ENCODE measurements at regions not wholly inside any gene's neighbourhood (a gene's known extent, or its start where the extent isn't known, plus 50 kb on each side); places are given as distances from the start of the nearest gene placed in this dataset.

GRCh38 chr20:53891306-53891894, 179.0 kb downstream of the BCAS1 start:
- no peak for TF ChIP-seq CTCF (IDR thresholded peaks at IDR 0.05; ENCODE audit: insufficient read depth, low read depth, low read length, missing control alignments)
- H3K4me3 ChIP-seq (ENCODE audit: low read length) = no peak overlapping the region
- no peak for DNase-seq (ENCODE audit: low read depth)

GRCh38 chr20:53890443-53891305, 179.7 kb downstream of the BCAS1 start:
- TF ChIP-seq CTCF (IDR thresholded peaks at IDR 0.05; ENCODE audit: insufficient read depth, low read depth, low read length, missing control alignments) = no peak
- DNase-seq (ENCODE audit: low read depth) = peak; percentile 50
- H3K4me3 ChIP-seq (ENCODE audit: low read length) = no peak overlapping the region

- H3K4me3 ChIP-seq (ENCODE audit: low read length) = no peak overlapping the region
- DNase-seq (ENCODE audit: low read depth) = no peak
- no peak for TF ChIP-seq CTCF (IDR thresholded peaks at IDR 0.05; ENCODE audit: insufficient read depth, low read depth, low read length, missing control alignments)
These were observed 180.8 kb downstream of the BCAS1 start for GRCh38 chr20:53889411-53890148.

GRCh38 chr20:53888951-53889350, 181.4 kb downstream of the BCAS1 start:
- no peak overlapping the region for H3K4me3 ChIP-seq (ENCODE audit: low read length)
- no peak for TF ChIP-seq CTCF (IDR thresholded peaks at IDR 0.05; ENCODE audit: insufficient read depth, low read depth, low read length, missing control alignments)
- no peak for DNase-seq (ENCODE audit: low read depth)

GRCh38 chr20:53888510-53888909, 181.9 kb downstream of the BCAS1 start:
- no peak overlapping the region for H3K4me3 ChIP-seq (ENCODE audit: low read length)
- no peak for TF ChIP-seq CTCF (IDR thresholded peaks at IDR 0.05; ENCODE audit: insufficient read depth, low read depth, low read length, missing control alignments)
- DNase-seq (ENCODE audit: low read depth) = no peak

GRCh38 chr20:53887973-53888372, 182.4 kb downstream of the BCAS1 start:
- no peak for DNase-seq (ENCODE audit: low read depth)
- TF ChIP-seq CTCF (IDR thresholded peaks at IDR 0.05; ENCODE audit: insufficient read depth, low read depth, low read length, missing control alignments) = no peak
- no peak overlapping the region for H3K4me3 ChIP-seq (ENCODE audit: low read length)
